Stimulated activated CD8-positive, alpha-beta memory T cell treated with anti-CD3 and anti-CD28 coated beads, Interleukin-12 subunit alpha, Interleukin-12 subunit beta, amount 100 ng/mL, for 24 hours (primary cell): ENCODE measurements at regions not wholly inside any gene's neighbourhood (a gene's known extent, or its start where the extent isn't known, plus 50 kb on each side); places are given as distances from the start of the nearest gene placed in this dataset.

Source experiments
- DNase-seq: peaks from one replicate; pipeline ENCODE4 v3.0.0-alpha.2; 2020; ENCODE audit errors: extremely low read depth

DNA sequence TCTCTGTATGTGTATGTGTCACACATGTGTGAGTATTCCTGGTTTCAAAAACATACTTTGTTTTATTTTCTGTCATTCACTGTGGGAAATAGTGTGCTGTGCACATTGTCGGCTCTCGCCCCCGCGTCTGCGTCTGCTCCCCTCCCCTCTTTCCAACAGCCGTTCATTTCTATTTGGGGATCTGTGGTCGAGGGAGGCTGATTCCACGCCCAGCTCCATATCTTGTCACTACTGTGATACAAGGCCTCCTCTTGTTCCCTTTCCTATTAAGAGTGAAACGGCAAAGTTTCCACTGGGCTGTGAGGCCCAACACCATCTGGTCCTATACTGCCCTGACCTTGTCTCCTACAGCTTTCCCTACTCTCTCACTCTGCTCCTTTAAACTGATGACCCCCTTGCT, 172.5 kb upstream of the LRIG1 start:
- no peak for DNase-seq

DNA sequence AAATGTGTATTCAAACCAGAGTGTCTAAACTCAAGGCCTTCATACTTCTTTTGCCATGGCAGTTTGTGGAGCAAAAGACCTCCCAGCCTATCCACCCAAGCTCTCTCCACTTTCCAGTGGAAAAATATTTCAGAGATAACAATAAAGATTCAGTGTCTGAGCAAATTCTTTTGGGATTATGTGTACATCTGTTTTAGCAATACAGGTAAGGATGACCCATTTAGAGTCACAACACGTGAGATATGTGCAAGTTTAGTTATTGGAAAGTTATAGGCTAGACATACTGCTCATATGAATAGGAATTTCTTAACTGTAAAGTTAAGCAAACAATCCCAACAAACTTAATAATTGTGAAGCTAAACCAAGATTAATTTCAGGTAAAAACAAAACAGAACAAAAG, 174.5 kb upstream of the LRIG1 start:
- DNase-seq, result no peak

- DNase-seq, result no peak
Observed at GRCh38 chr3:66692042-66692765, 191.4 kb upstream of the LRIG1 start.

- no peak for DNase-seq
Observed at GRCh38 chr3:66692766-66693150, 191.9 kb upstream of the LRIG1 start.

DNA sequence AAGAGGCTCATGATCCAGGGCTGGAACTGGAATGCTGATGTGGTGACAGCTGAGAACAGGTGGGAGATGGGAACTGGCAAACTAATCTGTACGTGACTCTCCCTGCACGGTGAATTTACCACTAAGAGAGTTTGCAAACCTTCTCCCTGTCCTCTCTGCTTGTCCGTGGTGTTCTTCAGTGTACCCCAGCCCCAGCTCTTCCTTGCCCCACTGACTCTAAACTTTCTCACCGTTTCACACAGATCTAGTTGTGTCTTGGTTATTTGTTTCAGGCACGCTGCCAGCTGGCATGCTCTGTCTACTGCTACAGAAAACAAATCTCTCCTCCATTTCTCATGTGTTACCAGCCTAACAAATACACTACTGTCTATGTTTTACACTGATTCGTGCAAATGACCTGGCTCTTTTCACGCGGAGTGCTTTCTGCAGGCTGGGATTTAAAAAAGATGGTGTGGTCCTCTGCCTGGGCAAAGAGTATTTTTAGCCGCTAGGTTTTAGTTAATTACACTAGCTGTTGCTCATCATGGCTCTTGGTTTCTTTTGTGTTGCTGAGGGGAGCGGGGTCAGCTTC, 192.7 kb upstream of the LRIG1 start:
- DNase-seq, result no peak

GRCh38 chr3:66702126-66702525, 201.3 kb upstream of the LRIG1 start:
- DNase-seq, result no peak

GRCh38 chr3:66703501-66703900, 202.7 kb upstream of the LRIG1 start:
- no peak for DNase-seq

DNA sequence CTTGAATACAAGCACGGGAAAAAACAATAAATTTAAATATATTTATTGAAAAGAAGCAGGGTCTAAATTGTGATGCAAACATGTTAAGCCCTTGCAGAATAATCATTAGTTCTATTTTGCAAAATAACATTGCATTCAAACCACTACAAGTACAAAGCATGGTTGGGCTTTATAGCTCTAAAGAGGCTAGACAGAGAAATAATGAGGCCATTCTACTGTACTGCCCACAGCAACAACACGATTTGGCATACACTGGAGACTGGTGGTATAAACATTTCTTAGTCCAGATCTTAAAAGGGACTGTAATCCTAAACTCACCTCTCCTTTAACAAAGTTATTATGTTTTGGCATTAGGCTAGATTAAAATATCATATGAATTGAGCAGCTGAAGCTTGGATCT, 204.3 kb upstream of the LRIG1 start:
- DNase-seq, result no peak

GRCh38 chr3:66706890-66707289, 206.1 kb upstream of the LRIG1 start:
- no peak for DNase-seq

- no peak for DNase-seq
Observed at GRCh38 chr3:66709532-66709931, 208.7 kb upstream of the LRIG1 start.

GRCh38 chr3:66712210-66712609, 211.4 kb upstream of the LRIG1 start:
- no peak for DNase-seq

DNA sequence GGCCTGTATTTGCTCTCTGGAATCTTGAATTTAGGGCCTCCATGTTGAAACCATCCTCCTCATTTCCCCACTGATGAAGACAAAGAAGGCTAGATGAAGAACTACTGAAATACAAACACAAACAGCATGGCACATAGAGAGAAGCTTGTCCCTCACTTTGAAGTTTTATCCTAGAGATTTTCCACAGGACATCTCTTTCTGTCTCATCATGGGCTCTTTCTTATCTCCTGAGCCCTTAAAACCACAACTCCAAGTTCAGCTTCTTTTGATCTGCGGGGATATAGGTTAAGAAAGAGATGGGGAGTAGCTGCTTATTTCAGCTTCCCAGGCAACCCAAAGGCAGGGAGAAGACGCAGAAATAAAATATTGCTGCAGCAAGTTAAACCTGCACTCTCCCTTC, 213.1 kb upstream of the LRIG1 start:
- DNase-seq, result no peak

GRCh38 chr3:66715806-66716205, 215.0 kb upstream of the LRIG1 start:
- DNase-seq, result no peak

DNA sequence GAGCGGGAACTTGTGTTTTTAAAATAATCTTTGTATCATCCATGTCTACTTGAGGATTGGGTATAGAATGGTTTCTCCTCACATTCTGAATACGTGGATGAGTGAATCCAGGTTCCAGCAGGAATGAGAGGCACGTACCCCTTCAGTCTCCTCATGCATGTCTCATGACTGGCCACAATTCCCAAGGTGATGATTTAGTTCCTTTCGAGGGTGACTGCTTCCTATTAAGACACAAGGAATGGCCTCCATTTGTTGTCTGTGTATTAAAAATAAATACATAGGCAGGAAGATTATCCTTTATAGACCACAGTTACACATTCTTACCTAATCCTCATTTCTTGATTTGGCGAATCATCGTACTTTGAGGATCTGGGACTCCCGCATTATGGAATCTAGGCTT, 217.0 kb upstream of the LRIG1 start:
- no peak for DNase-seq

DNA sequence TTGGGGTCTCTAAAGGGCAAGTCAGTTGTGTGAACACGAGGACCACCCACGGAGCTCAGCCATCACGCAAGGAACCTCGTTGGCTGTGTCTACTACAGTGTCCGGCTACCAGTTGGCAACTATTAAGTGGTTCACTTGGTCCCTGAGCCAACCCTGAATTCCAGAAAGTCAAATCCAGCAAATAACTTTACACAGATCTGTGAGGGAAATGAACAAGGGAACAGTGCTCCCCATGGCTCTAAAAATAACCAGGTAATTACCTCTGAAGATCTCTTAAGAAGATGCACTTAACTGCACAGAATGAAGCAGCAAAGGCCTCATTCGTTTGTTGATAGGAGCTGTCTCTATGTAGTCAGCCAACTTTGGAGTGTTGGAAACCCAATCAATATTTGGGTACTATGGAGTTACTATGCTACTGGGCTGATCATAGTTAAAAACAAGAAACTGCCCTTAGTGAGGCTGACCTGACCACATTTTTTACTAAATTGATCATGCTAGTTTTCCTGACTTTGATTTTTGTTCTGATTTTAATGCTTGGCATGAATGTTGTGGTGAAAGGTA, 219.1 kb upstream of the LRIG1 start:
- DNase-seq, result no peak

DNA sequence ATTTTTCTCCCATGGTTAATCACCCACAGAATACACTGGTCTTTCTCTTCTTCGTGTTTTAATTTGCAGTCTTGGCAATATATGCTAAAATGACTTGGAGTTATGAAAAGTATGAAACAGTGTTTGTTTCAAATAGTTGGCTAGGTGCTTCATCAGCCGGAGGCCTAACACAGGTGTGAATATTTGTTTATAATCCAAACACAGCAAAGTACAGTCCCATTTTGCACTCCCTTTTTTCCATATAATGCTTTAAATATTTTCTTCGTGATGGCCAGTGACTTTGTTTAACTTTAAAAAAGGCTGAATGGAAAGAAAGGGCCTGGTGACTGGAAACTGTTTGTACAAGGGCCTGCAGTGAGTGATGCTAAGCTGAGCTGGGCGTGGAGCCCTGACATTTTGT, 219.7 kb upstream of the LRIG1 start:
- no peak for DNase-seq

GRCh38 chr3:66722675-66723074, 221.9 kb upstream of the LRIG1 start:
- DNase-seq, result no peak

GRCh38 chr3:66723231-66723630, 222.4 kb upstream of the LRIG1 start:
- DNase-seq, result no peak

- DNase-seq, result no peak
Observed at GRCh38 chr3:66729687-66730393, 229.0 kb upstream of the LRIG1 start.

GRCh38 chr3:66738625-66739365, 238.0 kb upstream of the LRIG1 start:
- no peak for DNase-seq

- DNase-seq, result no peak
Observed at GRCh38 chr3:66740260-66740659, 239.4 kb upstream of the LRIG1 start.

DNA sequence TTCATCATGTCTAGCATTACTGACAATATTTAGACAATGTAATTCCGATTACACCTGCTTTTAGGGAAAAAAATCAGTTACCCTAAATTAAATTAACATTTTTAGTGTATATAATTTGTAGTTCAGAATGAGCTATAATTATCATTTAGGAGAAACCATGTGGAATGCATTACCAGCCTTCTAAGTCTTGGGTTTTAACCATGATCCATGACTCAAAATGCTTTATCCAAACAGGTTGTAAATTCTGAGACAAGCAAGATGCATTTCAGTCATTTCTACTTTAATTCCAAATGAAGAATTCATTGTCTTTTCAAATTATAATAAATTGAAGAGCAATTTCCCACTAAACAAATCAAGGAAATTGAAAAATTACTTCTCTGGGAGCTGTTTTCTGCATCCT, 243.7 kb upstream of the LRIG1 start:
- DNase-seq, result no peak
